ENCODE measurements at regions not wholly inside any gene's neighbourhood (a gene's known extent, or its start where the extent isn't known, plus 50 kb on each side); places are given as distances from the start of the nearest gene placed in this dataset.

DNA sequence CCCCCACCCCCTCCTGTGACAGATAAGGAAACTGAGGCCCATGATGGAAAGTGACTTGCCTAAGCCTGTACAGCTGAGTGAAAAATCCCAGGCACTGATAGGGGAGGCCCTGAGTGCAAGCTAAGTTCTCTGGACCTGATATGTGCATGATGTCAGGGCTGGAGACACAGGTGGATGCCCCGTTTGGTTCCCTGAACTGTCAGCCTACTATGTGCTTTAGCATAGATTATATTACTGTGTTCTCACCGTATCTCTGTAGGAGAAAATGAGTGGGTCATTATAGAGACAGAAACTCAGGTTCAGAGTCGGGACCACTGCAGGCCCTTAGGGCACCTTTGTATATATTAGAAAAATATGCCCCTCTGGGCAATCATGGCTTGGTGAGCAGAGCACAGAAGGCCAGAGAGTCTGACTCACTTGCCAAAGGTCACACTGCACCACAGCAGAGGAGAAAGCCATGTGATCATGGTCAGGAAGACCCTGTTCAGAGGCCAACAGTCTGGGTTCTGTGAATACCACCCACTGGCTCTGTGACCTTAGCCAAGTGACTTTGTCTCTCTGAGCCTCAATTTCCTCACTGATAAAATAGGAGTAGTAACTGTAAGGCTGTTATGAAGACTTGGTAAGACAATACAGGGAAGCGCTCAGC is 145.8 kb upstream of the WNT4 start:
- DNase-seq = no peak

DNA sequence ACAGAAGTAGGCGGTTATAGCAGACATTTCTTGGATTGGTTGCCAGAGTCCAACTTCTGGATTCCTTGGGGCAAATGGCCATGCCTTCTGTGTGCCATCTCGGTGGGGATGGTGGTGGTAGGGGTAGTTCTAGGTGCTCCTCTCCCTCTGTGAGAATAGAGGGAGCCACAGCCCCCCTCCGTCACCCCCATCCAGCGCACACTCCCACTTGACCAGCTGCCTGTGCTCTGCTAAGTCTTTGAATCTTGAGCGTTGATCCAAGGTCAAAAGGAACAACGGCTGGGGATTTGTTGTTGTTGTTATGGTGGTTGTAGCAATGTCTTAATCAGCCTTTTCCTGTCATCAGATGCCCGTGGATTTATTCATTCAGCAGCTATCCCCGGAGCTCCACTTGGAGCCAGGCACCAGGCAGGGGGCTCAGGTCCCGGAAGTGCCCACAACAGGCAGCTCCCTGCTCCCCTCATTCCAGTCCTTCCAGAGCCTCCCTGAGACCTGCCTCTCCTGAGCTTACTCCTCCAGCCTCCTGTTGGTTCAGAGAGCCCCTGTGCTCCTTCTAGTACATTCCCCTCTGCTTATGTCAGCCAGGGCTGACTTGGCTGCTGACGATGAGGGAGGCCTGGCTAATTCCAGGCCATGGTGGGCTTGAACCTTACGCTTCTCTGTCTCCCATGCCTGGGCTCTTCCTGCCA is 146.6 kb upstream of the WNT4 start:
- DNase-seq = no peak

DNA sequence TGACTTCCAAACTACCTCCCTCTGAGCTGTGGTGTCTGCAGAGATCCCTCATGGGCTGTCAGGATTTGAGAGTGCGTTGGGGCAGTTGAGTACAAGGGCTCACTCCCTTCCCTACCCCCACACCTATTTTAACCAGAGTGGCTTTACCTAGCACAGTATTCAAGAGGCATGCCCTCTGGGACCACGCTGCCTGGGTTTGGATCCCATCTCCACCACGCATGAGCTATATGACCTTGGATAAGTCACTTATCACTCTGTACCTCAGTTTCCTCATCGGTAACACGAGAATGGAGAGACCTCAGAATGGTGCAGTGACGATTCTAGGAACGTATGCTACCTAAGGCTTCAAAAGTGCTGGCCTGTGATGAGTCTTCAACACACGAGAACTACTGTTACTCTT is 147.3 kb upstream of the WNT4 start:
- DNase-seq = no peak

DNA sequence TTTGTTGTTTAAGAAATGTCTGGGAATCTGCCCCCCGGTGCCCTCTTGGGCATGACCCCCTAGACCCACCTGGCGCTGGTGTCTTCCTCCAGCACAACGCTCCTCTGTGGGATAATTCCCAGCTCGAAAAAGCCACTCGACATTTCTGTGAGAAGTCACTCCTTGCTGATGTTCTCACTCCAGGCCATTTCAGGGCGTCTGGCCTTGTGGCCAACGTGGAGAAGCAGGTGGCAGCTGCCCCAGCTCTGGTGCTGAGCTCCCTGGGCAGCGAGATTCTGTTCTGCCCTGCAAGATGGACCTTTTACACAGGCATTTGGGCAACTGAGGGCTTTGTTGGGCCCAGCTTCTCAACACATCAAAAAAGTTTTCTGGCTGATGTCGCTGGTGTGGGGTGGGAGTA is 147.7 kb upstream of the WNT4 start:
- no peak for DNase-seq

DNA sequence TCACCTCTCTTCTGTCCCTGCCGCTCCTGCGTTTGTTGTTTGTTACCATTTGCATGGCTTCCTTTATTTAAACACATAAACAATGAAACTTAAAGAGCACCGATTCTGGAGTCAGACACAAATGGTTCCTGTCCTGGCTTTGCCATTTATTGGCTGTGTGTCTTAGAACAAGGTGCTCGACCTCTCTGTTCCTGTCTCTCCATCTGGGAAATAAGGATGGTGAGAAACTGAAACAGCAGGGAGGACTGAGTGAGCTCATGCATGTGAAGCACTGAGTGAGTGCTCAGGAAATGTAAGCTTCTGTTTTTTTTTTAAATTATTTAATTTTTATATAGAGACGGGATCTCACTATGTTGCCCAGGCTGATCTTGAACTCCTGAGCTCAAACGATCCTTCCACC is 148.2 kb upstream of the WNT4 start:
- DNase-seq = no peak

DNA sequence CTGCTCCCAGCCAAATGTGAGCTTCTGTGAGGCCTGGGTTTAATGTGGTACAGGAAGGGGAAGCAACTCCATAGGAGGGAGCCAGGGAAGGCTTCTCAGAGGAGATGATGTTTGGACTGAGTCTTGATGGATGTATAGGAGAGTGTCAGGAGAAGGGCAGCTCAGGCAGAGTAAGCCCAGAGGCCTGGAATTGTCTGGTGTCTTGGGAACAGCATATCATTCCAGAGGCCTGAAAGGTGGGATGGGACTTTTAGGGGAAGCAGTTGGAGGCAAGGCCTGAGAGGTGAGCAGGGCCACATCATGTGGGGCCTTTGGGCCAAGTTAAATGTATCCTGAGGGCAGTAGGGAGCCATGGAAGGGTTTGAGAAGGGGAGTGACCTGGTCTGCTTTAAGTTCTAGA is 148.6 kb upstream of the WNT4 start:
- DNase-seq = no peak

DNA sequence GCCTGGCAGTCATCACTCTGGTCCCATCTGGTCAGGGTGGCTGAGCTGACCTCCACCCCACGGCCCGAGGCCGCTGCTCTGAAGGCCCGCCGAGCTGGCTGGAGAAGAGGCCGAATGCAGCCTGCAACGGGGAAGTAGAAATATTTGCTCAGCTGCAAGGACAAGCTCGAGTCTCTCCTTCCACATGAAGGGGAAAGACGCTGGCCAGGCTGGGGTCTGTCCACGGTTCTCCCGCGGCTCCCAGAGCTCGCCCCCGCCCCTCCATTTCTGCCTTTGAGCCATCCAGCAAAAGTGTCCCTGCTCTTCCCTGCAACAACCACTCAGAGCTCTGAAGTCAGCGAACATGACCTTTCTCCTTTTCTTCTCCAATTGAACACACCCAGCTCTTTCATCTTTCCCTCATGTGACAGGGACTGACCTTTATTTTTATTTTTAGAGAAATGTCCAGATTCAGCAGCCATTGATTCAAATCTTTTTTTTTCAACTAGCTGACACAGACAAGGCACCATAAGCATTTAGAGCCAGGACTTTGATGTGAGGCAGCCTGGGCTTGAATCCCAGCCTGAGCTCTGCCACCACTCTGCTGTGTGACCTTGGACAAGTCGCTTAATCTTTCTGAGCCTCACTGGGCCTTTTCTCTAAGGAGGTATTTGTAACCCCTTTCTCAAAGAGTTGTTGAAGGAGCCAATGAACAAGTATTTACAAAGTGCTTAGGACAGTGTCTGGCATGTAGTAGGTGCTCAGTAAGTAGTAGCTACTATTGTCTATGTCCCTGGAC is 149.3 kb upstream of the WNT4 start:
- no peak for DNase-seq

DNA sequence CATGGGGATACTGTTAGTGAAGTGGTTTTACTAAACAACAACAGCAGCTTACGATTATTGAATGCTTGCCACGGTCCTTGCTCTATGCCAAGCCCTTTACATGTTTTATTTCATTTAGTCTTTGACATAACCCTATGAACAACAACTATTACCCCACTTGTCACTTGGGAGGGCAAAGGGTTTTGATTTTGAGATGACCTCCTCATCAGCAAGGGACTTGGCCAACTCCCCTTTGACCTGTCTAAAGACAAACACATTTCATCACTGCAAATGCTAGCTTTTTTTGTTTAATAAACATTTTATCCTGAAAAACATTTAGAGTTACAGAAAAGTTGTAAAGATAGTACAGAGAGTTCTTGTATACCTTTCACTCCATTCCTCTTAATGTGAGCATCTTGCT is 152.5 kb upstream of the WNT4 start:
- DNase-seq = no peak

DNA sequence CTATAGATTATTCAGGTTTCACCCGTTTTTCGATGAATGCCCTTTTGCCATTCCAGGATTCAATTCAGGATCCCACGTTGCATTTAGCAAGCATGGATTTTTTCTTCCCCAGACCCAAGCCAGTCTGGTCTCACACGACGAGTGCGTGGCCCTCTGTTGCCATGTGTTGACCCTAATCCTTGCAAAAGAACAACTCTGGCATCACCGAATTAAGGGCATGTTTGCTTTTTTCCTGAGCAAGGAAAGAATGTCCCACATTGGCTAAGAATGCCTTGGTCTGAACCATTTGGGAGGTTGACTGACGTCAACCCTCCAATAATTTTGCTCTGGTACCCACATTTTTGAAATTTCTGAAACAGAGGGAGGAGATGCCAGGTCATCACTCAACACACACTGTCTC is 153.0 kb upstream of the WNT4 start:
- no peak for DNase-seq

DNA sequence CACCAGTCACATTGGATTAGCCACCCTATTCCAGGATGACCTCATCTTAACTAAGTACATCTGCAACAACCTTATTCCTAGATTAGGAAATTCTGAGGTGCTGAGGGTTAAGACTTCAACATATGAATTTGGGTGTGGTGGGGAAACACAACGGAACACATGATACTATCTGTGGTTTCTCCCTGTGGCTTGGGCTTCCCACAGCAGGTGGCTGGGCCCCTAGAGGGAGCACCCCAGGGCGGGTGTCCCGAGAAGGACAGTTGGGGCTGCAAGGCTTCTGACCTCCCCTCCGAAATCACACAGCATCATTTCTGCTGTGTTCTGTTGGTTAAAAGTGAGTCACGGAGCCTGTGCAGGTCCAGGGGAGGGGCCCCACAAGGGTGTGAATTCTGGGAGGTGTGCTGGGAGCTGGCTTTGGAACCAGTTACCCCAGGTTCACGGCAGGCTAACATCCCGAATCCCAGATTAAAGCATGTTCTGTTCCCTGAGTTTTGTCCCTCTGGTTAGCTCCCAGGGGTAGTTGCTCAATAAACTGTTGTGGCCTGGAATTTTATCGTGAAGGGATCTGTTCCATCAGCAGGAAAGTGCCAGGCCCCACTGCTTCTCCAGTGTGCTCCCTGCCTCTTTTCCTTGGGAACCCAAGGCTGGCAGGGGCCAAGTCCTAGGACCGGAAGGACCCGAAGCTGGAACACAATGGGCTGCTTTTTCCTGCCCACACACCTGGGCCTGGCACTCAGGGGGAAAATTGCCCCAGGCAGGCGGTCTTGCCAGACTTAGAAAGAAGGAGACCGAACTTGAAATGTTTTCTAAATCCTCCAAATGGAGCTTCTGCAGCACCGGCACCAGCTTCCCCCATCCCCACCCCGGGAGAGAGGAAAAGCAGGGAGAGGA is 154.0 kb upstream of the WNT4 start:
- DNase-seq = no peak

DNA sequence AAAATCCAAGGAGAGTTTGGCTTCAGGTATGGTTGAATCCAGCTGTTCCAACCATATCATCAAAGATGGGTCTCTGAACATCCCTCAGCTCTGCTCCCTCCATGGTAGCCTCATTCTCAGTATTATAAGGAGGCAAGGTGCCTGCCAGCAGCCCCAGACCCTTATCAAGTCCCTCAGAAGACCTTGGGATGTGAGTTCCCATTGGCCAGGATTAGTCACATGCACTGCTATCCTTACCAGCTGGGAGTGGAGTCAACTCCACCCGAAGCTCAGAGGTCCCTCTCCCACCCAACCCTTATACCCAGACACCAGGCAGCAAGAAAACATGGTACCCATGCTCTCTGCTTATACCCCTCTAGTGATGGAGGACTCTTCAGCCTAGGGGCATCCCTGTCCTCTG is 153.7 kb upstream of the ZBTB40 start:
- no peak for DNase-seq

DNA sequence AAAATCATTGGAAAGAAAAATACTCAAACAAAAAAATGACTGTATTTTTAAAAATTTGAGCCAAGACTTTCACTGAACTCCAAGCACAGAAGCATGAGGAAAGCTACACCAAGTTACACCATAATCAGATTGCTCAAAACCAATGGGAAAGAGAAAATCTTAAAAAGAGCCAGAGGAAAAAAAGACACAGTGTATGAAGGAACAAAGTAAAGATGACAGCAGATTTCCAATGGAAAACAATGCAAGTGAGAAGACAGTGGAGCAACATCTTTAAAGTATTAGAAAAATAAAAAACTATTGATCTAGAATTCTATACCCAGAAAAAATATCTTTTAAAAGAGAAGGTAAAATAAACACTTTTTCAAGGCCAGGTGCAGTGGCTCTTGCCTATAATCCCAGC is 147.8 kb upstream of the ZBTB40 start:
- DNase-seq = no peak

DNA sequence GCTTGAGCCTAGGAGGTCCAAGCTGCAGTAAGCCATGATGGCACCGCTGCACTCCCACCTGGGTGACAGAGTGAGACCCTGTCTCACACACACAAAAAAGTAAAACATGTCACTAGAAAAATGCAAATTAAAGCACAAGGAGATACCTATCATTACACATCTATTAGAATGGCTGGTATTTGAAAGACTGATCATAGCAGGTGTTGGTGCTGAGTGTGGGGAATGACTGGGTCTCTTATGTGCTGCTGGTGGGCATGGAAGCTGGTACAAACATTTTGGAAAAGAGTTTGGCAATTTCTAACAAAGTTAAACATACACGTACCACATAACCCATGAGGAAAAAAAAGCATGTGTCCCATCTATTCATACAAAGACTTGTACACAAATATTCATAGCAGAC is 142.1 kb upstream of the ZBTB40 start:
- DNase-seq = no peak

DNA sequence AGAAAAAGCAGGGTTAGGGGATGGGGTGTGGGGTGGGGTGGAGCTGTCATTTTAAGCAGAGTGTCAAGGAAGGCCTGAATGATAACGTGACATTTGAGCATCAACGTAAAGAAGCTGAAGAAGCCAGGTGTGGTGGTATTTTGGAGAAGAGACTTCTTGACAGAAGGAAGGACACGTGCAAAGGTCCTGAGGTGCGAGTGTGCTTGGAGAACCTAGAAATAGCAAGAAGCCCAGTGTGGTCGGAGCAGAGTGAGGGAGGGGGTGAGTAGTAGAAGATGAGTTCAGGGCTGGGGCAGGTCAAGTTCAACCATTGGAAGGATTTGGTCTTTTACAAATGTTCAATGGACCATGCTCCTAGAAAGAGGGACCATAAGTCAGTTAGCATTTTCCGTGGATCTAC is 140.2 kb upstream of the ZBTB40 start:
- no peak for DNase-seq

DNA sequence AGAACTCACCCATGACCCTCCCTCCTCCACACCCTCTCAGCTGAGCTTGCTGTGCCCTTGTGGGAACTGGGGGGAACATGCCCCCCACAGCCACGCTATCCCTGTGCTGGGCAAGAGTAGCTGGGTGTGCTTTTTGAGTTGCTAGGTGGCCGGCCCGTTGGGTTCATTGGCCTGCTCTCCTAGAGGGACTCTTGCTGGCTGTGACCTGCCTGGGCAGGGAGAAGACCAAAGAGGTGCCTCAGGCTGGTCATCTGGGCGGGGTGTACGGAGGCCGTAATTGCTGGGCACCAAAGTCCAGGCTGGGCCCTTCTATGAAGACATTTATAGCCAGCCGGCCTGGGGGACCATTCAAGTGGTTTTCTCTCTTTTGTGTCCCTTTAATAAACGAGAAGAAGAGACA is 138.3 kb upstream of the ZBTB40 start:
- DNase-seq = no peak

DNA sequence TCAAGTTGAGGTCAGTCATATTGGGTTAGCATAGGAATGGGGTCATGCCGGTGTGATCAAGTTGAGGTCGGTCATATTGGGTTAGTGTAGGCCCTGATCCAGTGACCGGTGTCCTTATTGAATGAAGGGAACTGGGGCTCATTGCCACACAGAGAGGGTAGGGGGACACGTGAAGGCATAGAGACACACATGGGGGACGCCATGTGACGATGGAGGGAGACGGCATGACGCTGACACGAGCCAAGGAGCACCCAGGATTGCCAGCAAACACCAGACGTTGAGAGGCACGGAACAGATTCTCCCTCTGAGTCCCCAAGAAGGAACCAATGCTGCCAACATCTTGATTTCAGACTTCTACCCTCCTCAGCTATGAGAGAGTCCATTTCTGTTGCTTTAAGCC is 136.9 kb upstream of the ZBTB40 start:
- no peak for DNase-seq

DNA sequence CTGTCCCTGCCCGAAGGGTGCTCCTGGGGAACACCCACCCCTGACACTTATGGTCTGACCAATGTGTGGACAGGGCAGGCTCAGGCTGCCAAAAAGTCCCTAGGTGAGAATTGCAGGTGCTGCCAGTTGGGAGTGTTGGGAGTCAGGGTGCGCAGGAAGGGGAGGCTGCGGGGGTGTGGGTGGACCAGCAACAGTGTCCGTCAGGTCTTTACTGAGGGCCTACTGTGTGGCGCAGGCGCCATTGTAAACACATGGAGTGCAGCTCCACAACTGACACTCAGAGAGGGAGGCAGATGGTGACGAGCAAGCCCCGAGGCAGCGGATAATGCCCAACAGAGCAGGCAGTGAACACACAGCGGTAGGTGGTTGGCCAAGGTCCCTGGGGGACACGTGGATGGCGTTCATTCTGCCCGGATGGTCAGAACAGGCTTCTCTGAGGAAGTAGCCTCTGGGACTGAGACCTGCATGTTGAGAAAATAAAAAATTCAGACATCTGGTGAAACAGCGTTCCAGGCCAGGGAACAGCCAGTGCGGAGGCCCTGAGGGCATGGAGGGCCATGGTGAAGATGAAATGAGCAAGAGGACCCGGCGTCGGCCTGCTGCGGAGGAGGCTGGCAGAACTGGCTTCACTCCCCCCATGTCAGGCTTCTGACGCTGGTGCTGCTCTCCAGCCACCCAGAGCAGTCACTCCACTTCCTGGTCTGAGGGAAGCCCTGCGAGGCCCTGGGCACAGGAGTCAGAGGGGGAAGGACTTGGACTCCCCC is 136.2 kb upstream of the ZBTB40 start:
- no peak for DNase-seq

DNA sequence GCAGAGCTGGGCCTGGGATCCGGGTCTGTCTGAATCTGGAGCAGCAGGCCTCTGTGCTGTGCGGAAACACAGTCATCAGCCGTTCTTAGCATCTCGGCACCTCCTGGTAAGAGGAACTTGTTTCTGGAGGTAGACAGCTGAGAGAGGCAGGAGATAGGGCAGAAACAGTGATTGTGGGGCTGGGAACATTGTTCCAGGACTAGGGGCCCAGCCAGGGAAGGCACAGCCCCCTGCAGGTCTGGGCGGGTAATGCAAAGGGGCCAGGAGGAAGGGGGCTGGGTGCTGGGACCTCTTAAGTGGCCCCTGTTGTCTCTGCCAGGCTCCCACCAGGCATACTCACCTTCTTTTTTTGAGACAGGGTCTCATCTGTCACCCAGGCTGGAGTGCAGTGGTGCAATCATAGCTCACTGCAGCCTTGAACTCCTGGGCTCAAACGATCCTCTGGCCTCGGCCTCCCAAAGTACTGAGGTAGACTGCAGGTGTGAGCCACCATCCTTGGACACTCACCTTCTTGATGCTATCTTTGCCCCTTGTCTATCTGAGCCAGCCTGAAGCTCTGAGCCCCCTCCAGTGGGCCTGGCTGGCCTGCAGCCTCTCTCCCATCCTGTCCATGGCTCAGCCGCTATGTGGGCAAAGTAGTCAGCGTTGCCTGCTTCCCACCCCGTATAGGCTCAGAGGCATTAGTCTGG is 134.3 kb upstream of the ZBTB40 start:
- no peak for DNase-seq

DNA sequence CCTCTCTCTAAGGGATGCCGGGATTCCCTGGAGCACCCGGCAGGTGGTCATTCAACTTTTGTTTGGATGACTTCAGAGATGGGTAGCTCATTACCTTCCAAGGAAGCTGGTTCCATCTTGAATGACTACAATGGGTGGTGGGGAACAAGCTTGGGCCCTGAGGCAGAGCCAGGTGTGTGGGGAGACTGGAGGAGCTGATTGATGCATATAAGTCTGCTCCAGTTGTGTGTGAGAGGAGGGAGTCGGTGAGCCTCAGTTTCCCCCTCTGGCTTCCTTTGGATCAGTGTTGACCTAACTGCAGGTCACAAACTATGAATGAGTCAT is 133.8 kb upstream of the ZBTB40 start:
- DNase-seq = no peak

DNA sequence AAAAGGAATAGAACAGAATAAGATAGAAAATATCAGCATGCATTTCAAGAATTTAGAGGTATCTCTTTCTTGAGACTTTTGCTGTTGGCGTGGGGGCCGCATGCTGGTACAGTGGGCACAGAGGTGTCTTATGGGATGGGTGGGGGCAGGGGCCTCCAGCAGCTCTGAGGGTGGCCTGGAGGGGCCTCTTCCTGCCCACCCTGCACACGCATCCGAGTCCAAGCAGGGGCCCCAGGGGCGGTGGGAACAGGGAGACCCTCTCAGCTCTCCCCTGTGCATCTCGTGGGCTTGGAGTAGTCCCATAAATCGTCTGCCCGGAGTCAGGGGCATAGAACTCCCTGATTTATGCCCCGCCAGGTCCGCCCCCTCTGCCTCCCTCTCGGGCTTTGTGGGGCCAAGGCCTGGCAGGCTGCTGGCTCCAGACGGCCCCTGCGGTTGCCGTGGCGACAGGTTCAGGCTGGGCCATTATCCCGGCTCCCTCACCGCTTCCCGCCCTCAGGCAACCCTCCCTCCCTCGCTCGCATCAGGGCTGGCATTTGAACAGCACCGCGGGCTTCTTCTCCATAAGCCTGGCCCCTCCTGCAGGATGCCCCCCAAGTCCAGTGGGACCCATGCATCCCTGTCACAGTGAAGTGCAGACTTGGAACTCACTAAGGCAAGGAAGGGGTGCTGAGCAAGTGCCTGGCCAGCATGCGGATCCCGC is 133.2 kb upstream of the ZBTB40 start:
- DNase-seq = no peak

DNA sequence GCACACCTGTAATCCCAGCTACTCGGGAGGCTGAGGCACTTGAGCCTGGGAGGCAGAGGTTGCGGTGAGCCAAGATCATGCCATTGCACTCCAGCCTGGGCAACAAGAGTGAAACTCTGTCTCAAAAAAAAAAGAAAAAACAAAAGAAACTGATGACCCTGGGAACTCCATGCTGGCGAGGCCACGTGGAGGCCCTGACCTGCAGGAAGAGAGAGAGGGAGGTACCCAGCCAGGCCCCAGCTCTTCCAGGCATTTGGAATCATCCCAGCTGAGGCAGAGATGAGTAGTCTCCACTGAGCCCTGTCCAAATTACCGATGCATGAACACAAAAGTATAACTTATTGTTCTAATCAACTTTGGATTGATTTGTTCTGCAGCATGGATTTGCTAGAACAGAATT is 132.0 kb upstream of the ZBTB40 start:
- DNase-seq = no peak
